Ascending aorta (tissue), 2 donors: ENCODE measurements at regions not wholly inside any gene's neighbourhood (a gene's known extent, or its start where the extent isn't known, plus 50 kb on each side); places are given as distances from the start of the nearest gene placed in this dataset.

ENCODE experiments used
- DNase-seq, 2 donors: peaks; one replicate each; pipeline ENCODE4 v3.0.0-alpha.2; 2019; ENCODE audit warnings: low spot score in 2 of 2
- H3K27ac ChIP-seq, 2 donors: fragments of 200-600 bp; sonication (generic); one replicate each; pipeline ENCODE4 v1.5.1; 2016 to 2017; ENCODE audit warnings: mild to moderate bottlenecking in 1 of 2
- H3K27me3 ChIP-seq: fragments of 200-600 bp; sonication (generic); one replicate; pipeline ENCODE4 v1.5.1; 2017
- H3K36me3 ChIP-seq, 2 donors: fragments of 200-600 bp; sonication (generic); one replicate each; pipeline ENCODE4 v1.5.1; 2016
- H3K4me1 ChIP-seq, 2 donors: fragments of 200-600 bp; sonication (generic); one replicate each; pipeline ENCODE4 v1.5.1; 2016 to 2017; ENCODE audit warnings: mild to moderate bottlenecking in 1 of 2
- H3K4me3 ChIP-seq, 2 donors: fragments of 200-600 bp; sonication (generic); one replicate each; pipeline ENCODE4 v1.5.1; 2016 to 2017; ENCODE audit warnings: mild to moderate bottlenecking in 1 of 2
- H3K9me3 ChIP-seq, 2 donors: fragments of 200-600 bp; sonication (generic); one replicate each; pipeline ENCODE4 v1.5.1; 2016
- CTCF ChIP-seq, 3 experiments: fragments of 200-600 bp in 2 of 3; fragments of 450-650 bp in 1 of 3; sonication (generic) in 2 of 3; IDR thresholded peaks; one replicate each; pipeline ENCODE4 v1.5.1; 2016 to 2019; ENCODE audit warnings: antibody characterized with exemption in 3 of 3, mild to moderate bottlenecking in 1 of 3, moderate library complexity in 1 of 3
- intact Hi-C: fragments of 100-400 bp; cut with DNase I; formaldehyde crosslinking; loops from one replicate; pipeline ENCODE4 v1.15.1; 2023

GRCh38 chr5:96340357-96340756 lies 92.7 kb downstream of the PCSK1 start:
- DNase-seq = no peak
- peak overlapping the region; percentile 80 to 81 for H3K27ac ChIP-seq
- no peaks in the 10 kb centered on the region for H3K36me3 ChIP-seq
- H3K4me1 ChIP-seq = peaks cover 6 to 50% of the 10 kb centered on the region in 2 donors
- TF ChIP-seq CTCF (IDR thresholded peaks at IDR 0.05) = no peak
- intact Hi-C loops = loop anchor here (5.0 kb wide), 3 partner anchors 147 to 558 kb away; partner anchors contain the start of gene CAST
- no peak overlapping the region for H3K4me3 ChIP-seq
- H3K27me3 ChIP-seq = no peaks in the 10 kb centered on the region
- H3K9me3 ChIP-seq = no peaks in the 10 kb centered on the region

- Histone ChIP-seq H3K4me3 (no peak overlapping the region), H3K27me3 (no peaks in the 10 kb centered on the region), H3K4me1 (peaks cover 6 to 50% of the 10 kb centered on the region in 2 donors), H3K36me3 (no peaks in the 10 kb centered on the region), H3K9me3 (no peaks in the 10 kb centered on the region), H3K27ac (peak overlapping the region; percentile 80 to 81)
- intact Hi-C loops = loop anchor here (5.0 to 10.0 kb wide), 7 partner anchors 115 to 693 kb away; partner anchors contain the start of genes CAST and RFESD
- TF ChIP-seq CTCF (IDR thresholded peaks at IDR 0.05) = no peak
- DNase-seq = no peak
Measured at GRCh38 chr5:96339862-96340261, 93.2 kb downstream of the PCSK1 start.

- DNase-seq = peak; percentile 26 to 89
- Histone ChIP-seq H3K27ac (peak overlapping the region; percentile 80 to 81), H3K4me3 (no peak overlapping the region), H3K9me3 (no peaks in the 10 kb centered on the region), H3K36me3 (no peaks in the 10 kb centered on the region), H3K27me3 (no peaks in the 10 kb centered on the region), H3K4me1 (peaks cover 6 to 50% of the 10 kb centered on the region in 2 donors)
- no peak for TF ChIP-seq CTCF (IDR thresholded peaks at IDR 0.05)
- intact Hi-C loops = loop anchor here (5.0 to 10.0 kb wide), 4 partner anchors 114 to 692 kb away; partner anchors contain the start of gene RFESD
Measured at GRCh38 chr5:96338624-96339415, 94.2 kb downstream of the PCSK1 start.

GRCh38 chr5:96338091-96338490 lies 95.0 kb downstream of the PCSK1 start:
- no peaks in the 10 kb centered on the region for H3K9me3 ChIP-seq
- H3K36me3 ChIP-seq = no peaks in the 10 kb centered on the region
- peaks cover 11 to 55% of the 10 kb centered on the region in 2 donors for H3K4me1 ChIP-seq
- no peak overlapping the region for H3K4me3 ChIP-seq
- no peaks in the 10 kb centered on the region for H3K27me3 ChIP-seq
- DNase-seq = no peak
- peak overlapping the region; percentile 80 to 81 for H3K27ac ChIP-seq
- no peak for TF ChIP-seq CTCF (IDR thresholded peaks at IDR 0.05)
- intact Hi-C loops = loop anchor here (5.0 to 10.0 kb wide), 4 partner anchors 113 to 691 kb away; partner anchors contain the start of gene RFESD

GRCh38 chr5:96337048-96337781 lies 95.8 kb downstream of the PCSK1 start:
- Histone ChIP-seq H3K27me3 (no peaks in the 10 kb centered on the region), H3K27ac (peak overlapping the region; percentile 80 to 81), H3K4me3 (no peak overlapping the region), H3K9me3 (no peaks in the 10 kb centered on the region), H3K36me3 (no peaks in the 10 kb centered on the region), H3K4me1 (peaks cover 11 to 59% of the 10 kb centered on the region in 2 donors)
- intact Hi-C loops = loop anchor here (5.0 to 10.0 kb wide), 4 partner anchors 112 to 690 kb away; partner anchors contain the start of gene RFESD
- no peak for DNase-seq
- TF ChIP-seq CTCF (IDR thresholded peaks at IDR 0.05) = no peak
